A673 (cell line): ENCODE measurements at regions not wholly inside any gene's neighbourhood (a gene's known extent, or its start where the extent isn't known, plus 50 kb on each side); places are given as distances from the start of the nearest gene placed in this dataset.

Experiments
- BruUV-seq: library from RNA; stranded (reverse); fragments of 400-500 nt; replicated peaks from 2 replicates; lab custom pipeline; 2021; lab: Mats Ljungman, UMichigan
- CTCF ChIA-PET: fragments of 300-600 bp; sonication (Branson Sonifier 250); formaldehyde crosslinking; loops from one replicate; lab custom pipeline; 2022; ENCODE audit warnings: antibody characterized with exemption; lab: Charles Lee
- POLR2A ChIA-PET: fragments of 300-600 bp; sonication (Branson Sonifier 250); formaldehyde crosslinking; loops from one replicate; lab custom pipeline; 2022; ENCODE audit warnings: antibody characterized with exemption; ENCODE audit not compliant: low non-redundant PET; lab: Charles Lee
- DNase-seq: peaks from one replicate; pipeline ENCODE4 v3.0.0-alpha.2; 2015; ENCODE audit warnings: low spot score
- H3K27ac ChIP-seq: fragments of 200-600 bp; sonication (generic); 2 replicates; pipeline ENCODE4 v1.5.1; 2016; ENCODE audit warnings: mixed run types, low read depth, mild to moderate bottlenecking, mixed read lengths, antibody characterized with exemption, low read length; ENCODE audit not compliant: poor library complexity, severe bottlenecking
- H3K27me3 ChIP-seq: fragments of 200-600 bp; sonication (generic); replicated peaks from 2 replicates; pipeline ENCODE4 v1.6.1; 2017; ENCODE audit warnings: mixed run types, low read depth, mild to moderate bottlenecking, mixed read lengths, antibody characterized with exemption, low read length; ENCODE audit not compliant: insufficient read depth, poor library complexity
- H3K36me3 ChIP-seq: fragments of 200-600 bp; sonication (generic); 2 replicates; pipeline ENCODE4 v1.6.1; 2016; ENCODE audit warnings: mixed run types, mild to moderate bottlenecking, mixed read lengths, antibody characterized with exemption, low read length; ENCODE audit not compliant: insufficient read depth, poor library complexity, severe bottlenecking
- H3K4me1 ChIP-seq: fragments of 200-600 bp; sonication (generic); 2 replicates; pipeline ENCODE4 v1.6.1; 2017; ENCODE audit warnings: mixed run types, mild to moderate bottlenecking, mixed read lengths, antibody characterized with exemption, low read length; ENCODE audit not compliant: insufficient read depth, poor library complexity, severe bottlenecking
- H3K4me3 ChIP-seq: fragments of 200-600 bp; sonication (generic); 2 replicates; pipeline ENCODE4 v1.5.1; 2016; ENCODE audit warnings: low read depth, mixed run types, mild to moderate bottlenecking, mixed read lengths, low read length; ENCODE audit not compliant: poor library complexity, severe bottlenecking
- H3K9me3 ChIP-seq: fragments of 200-600 bp; sonication (generic); 2 replicates; pipeline ENCODE4 v1.6.1; 2016; ENCODE audit warnings: mixed run types, low read depth, mild to moderate bottlenecking, mixed read lengths, antibody characterized with exemption, low read length; ENCODE audit not compliant: poor library complexity, severe bottlenecking
- CTCF ChIP-seq: fragments of 300-800, 200-600 bp; sonication (generic); conservative IDR thresholded peaks from 2 replicates; pipeline ENCODE4 v1.5.1; 2017; ENCODE audit warnings: low read depth, mild to moderate bottlenecking, antibody characterized with exemption, low read length, moderate library complexity, mixed read lengths
- EZH2 ChIP-seq: fragments of 200-600 bp; sonication (generic); IDR thresholded peaks from 2 replicates; pipeline ENCODE4 v1.6.1; 2017; ENCODE audit warnings: borderline replicate concordance, low read depth, mild to moderate bottlenecking, mixed read lengths, antibody characterized with exemption, low read length; ENCODE audit not compliant: poor library complexity, severe bottlenecking
- intact Hi-C: fragments of 100-400 bp; cut with micrococcal nuclease; formaldehyde crosslinking; loops from one replicate; pipeline ENCODE4 v1.10.0; 2022; ENCODE audit not compliant: unreplicated experiment

- peak; percentile 7 for DNase-seq
- ChIA-PET POLR2A (no interaction called here), CTCF (no interaction called here)
- Histone ChIP-seq H3K9me3 (no peaks in the 10 kb centered on the region), H3K4me1 (no peaks in the 10 kb centered on the region), H3K27me3 (no peaks in the 10 kb centered on the region), H3K36me3 (no peaks in the 10 kb centered on the region), H3K27ac (no peak overlapping the region), H3K4me3 (no peak overlapping the region)
- no TSS peak for BruUV-seq
- intact Hi-C loops: no loop called here
- TF ChIP-seq CTCF (peak; percentile 53), EZH2 (no peak)
Measured at GRCh38 chrX:39445336-39445735, 644.1 kb downstream of the MID1IP1 start.

DNA sequence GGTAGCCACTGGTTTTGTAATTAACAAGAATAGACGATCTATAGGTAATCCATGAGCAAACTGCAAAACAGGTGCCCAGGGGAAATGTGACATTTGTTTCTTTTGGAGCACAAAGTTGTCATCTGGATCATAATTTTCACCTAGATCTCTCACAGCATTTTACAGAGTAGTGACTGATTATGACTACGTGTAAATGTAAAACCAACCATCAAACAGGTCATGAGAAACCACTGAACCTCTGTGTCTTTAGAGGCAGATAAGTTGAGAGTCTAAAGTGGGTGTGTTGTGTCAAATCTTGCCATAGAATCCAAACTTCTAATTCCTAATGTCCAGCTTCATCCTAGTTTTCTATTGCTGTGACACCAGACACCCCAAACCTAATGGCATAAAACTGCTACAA, 648.1 kb downstream of the MID1IP1 start:
- Histone ChIP-seq H3K9me3 (no peaks in the 10 kb centered on the region), H3K4me1 (no peaks in the 10 kb centered on the region), H3K27ac (no peak overlapping the region), H3K4me3 (no peak overlapping the region), H3K27me3 (no peaks in the 10 kb centered on the region), H3K36me3 (no peaks in the 10 kb centered on the region)
- no peak for TF ChIP-seq EZH2
- no peak for TF ChIP-seq CTCF
- DNase-seq: no peak
- intact Hi-C loops: no loop called here
- CTCF ChIA-PET: no interaction called here
- POLR2A ChIA-PET: no interaction called here
- no TSS peak for BruUV-seq

GRCh38 chrX:39450234-39450977, 647.4 kb downstream of the BCOR start:
- POLR2A ChIA-PET: no interaction called here
- BruUV-seq: no TSS peak
- no peak for DNase-seq
- Histone ChIP-seq H3K4me3 (no peak overlapping the region), H3K9me3 (no peaks in the 10 kb centered on the region), H3K27ac (no peak overlapping the region), H3K27me3 (no peaks in the 10 kb centered on the region), H3K4me1 (no peaks in the 10 kb centered on the region), H3K36me3 (no peaks in the 10 kb centered on the region)
- TF ChIP-seq CTCF (no peak), EZH2 (no peak)
- intact Hi-C loops: no loop called here
- CTCF ChIA-PET: no interaction called here
